ENCODE measurements at regions not wholly inside any gene's neighbourhood (a gene's known extent, or its start where the extent isn't known, plus 50 kb on each side); places are given as distances from the start of the nearest gene placed in this dataset.

- H3K9me3 ChIP-seq = no peaks in the 10 kb centered on the region
- no peak overlapping the region for H3K4me3 ChIP-seq
- no peak for DNase-seq
- H3K27ac ChIP-seq = no peak overlapping the region
- H3K36me3 ChIP-seq = no peaks in the 10 kb centered on the region
- no peaks in the 10 kb centered on the region for H3K4me1 ChIP-seq
- intact Hi-C loops (cut with DNase I; ENCODE audit: low total_unique reads) = no loop called here
- H3K27me3 ChIP-seq (replicated peaks in 1 of 7) = peaks cover 0 to 4% (median 0%) of the 10 kb centered on the region in 7 donors
- WGBS, 5 donors = 55 to 74% (median 60%) methylated on average over 4 of the region's 4 CpGs
- TF ChIP-seq, protein P1, sequence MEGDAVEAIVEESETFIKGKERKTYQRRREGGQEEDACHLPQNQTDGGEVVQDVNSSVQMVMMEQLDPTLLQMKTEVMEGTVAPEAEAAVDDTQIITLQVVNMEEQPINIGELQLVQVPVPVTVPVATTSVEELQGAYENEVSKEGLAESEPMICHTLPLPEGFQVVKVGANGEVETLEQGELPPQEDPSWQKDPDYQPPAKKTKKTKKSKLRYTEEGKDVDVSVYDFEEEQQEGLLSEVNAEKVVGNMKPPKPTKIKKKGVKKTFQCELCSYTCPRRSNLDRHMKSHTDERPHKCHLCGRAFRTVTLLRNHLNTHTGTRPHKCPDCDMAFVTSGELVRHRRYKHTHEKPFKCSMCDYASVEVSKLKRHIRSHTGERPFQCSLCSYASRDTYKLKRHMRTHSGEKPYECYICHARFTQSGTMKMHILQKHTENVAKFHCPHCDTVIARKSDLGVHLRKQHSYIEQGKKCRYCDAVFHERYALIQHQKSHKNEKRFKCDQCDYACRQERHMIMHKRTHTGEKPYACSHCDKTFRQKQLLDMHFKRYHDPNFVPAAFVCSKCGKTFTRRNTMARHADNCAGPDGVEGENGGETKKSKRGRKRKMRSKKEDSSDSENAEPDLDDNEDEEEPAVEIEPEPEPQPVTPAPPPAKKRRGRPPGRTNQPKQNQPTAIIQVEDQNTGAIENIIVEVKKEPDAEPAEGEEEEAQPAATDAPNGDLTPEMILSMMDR (IDR thresholded peaks at IDR 0.05 in 8 of 11, conservative IDR thresholded peaks at IDR 0.05 in 3 of 11) = no peak
- TF ChIP-seq POLR2A (IDR thresholded peaks at IDR 0.05) (no peak), POLR2AphosphoS5 (IDR thresholded peaks at IDR 0.05) (no peak)
These were observed 76.7 kb downstream of the NKX2-1 start for GRCh38 chr14:36443374-36443773.

DNA sequence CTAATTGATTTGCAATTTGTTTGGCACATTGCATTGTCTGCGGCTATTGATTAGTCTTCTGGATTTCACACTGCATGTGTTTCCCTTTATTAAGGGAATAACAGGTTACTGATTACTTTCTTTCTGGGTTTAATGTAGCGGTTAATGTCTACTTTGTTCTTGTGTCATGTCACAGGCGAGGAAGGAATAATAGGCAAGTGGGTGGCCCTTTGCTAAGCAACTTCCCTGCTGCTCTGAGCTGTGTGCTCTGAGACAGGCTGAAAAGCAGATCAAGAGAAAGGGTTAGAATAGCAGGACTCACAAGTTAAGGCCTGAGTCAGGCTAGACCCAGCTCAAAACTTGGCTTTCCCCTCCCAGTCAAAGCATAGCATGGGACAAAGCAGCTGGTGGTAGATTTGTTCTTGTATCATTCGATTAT is 77.2 kb downstream of the NKX2-1 start:
- WGBS, 5 donors = 68 to 74% (median 73%) methylated on average over 4 of the region's 4 CpGs
- Histone ChIP-seq H3K4me1 (no peaks in the 10 kb centered on the region), H3K9me3 (no peaks in the 10 kb centered on the region), H3K36me3 (no peaks in the 10 kb centered on the region), H3K27me3 (replicated peaks in 1 of 7) (peaks cover 0 to 4% (median 0%) of the 10 kb centered on the region in 7 donors), H3K4me3 (no peak overlapping the region), H3K27ac (no peak overlapping the region)
- TF ChIP-seq, protein P1 (IDR thresholded peaks at IDR 0.05 in 8 of 11, conservative IDR thresholded peaks at IDR 0.05 in 3 of 11) = no peak
- TF ChIP-seq POLR2A (IDR thresholded peaks at IDR 0.05) = no peak
- no peak for DNase-seq
- intact Hi-C loops (cut with DNase I; ENCODE audit: low total_unique reads) = no loop called here

GRCh38 chr14:36441283-36441682 is 78.7 kb downstream of the NKX2-1 start:
- Histone ChIP-seq H3K9me3 (no peaks in the 10 kb centered on the region), H3K27ac (no peak overlapping the region), H3K36me3 (no peaks in the 10 kb centered on the region), H3K27me3 (replicated peaks in 1 of 7) (peaks cover 0 to 4% (median 0%) of the 10 kb centered on the region in 7 donors), H3K4me1 (no peaks in the 10 kb centered on the region), H3K4me3 (no peak overlapping the region)
- TF ChIP-seq, protein P1 (IDR thresholded peaks at IDR 0.05 in 8 of 11, conservative IDR thresholded peaks at IDR 0.05 in 3 of 11) = no peak
- no peak for TF ChIP-seq POLR2A (IDR thresholded peaks at IDR 0.05)
- TF ChIP-seq POLR2AphosphoS5 (IDR thresholded peaks at IDR 0.05) = no peak
- DNase-seq = no peak
- intact Hi-C loops (cut with DNase I; ENCODE audit: low total_unique reads) = no loop called here

DNA sequence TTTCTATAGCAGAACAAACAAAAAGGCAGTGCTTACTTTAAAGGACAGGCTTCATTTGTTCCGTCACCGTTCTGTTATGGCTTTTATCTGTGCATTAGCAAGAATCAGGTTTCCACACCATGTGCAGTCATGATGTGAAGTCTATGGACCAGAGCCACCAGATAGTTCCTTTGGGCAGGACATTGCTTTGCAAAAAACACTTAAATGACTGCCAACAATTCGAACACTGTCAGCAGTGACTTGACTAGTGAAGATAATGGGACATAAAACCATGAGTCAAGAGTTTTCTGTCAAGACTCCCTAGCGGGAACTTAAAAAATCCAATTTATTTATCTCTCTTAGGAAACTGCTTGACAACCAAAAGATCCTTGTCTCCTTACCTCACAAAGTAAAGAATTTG is 80.3 kb downstream of the NKX2-1 start:
- no peak for TF ChIP-seq POLR2A (IDR thresholded peaks at IDR 0.05)
- TF ChIP-seq, protein P1 (IDR thresholded peaks at IDR 0.05 in 8 of 11, conservative IDR thresholded peaks at IDR 0.05 in 3 of 11) = no peak
- no peak for TF ChIP-seq POLR2AphosphoS5 (IDR thresholded peaks at IDR 0.05)
- Histone ChIP-seq H3K27me3 (replicated peaks in 1 of 7) (peaks cover 0 to 5% (median 0%) of the 10 kb centered on the region in 7 donors), H3K27ac (no peak overlapping the region), H3K4me1 (no peaks in the 10 kb centered on the region), H3K4me3 (no peak overlapping the region), H3K9me3 (no peaks in the 10 kb centered on the region), H3K36me3 (no peaks in the 10 kb centered on the region)
- 62 to 76% (median 71%) methylated on average over 4 of the region's 4 CpGs for WGBS, 5 donors
- intact Hi-C loops (cut with DNase I; ENCODE audit: low total_unique reads) = no loop called here
- DNase-seq = no peak

All from spleen (tissue), 11 donors.